HT-29 (cell line): ENCODE measurements at regions not wholly inside any gene's neighbourhood (a gene's known extent, or its start where the extent isn't known, plus 50 kb on each side); places are given as distances from the start of the nearest gene placed in this dataset.
"Not testable (repeated sequence)": the region's sequence is repeated elsewhere in the genome, so short reads cannot be mapped to it uniquely, and the experiment has no call there.

Experiments used
- DNase-seq: peaks from one replicate; pipeline ENCODE4 v3.0.0-alpha.2; 2015; ENCODE audit warnings: low spot score

GRCh38 chr10:10755490-10755889 is 262.2 kb upstream of the CELF2 start:
- DNase-seq = no peak

GRCh38 chr10:10758306-10758705 is 259.4 kb upstream of the CELF2 start:
- DNase-seq = no peak

DNA sequence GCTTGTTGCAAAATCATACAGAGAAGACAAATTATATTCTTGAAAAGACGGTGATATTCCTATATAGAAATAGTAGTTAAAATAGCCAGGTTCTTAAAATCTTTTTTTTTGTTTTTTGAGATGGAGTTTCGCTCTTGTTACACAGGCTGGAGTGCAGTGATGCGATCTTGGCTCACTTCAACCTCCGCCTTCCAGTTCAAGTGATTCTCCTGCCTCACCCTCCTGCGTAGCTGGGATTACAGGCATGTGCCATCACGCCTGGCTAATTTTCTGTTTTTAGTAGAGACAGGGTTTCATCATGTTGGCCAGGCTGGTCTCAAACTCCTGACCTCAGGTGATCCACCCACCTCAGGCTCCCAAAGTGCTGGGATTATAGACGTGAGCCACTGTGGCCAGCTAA is 257.9 kb upstream of the CELF2 start:
- DNase-seq = not testable (repeated sequence)

- no peak for DNase-seq
These were observed 252.7 kb upstream of the CELF2 start for GRCh38 chr10:10765017-10765416.

DNA sequence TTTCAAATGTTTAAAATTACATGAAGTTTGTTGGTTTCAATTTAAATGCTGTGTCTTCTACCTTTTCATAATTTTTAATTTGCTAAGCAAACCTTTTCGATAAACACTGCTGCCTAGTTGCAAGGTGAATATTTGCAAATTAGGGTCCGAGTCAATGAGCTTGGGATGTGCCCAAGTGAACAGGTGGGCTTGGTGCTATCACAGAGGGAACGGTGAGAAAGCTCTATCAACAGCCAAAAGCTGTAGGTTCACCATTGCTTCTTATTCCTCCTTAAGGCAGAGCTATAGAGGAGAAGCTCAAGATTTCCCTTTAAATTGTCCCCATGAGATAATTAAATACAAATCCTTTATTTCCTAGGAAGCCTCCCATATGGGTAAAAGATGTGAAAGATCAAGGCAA is 245.3 kb upstream of the CELF2 start:
- no peak for DNase-seq

- DNase-seq = no peak
These were observed 244.7 kb upstream of the CELF2 start for GRCh38 chr10:10772874-10773508.

DNA sequence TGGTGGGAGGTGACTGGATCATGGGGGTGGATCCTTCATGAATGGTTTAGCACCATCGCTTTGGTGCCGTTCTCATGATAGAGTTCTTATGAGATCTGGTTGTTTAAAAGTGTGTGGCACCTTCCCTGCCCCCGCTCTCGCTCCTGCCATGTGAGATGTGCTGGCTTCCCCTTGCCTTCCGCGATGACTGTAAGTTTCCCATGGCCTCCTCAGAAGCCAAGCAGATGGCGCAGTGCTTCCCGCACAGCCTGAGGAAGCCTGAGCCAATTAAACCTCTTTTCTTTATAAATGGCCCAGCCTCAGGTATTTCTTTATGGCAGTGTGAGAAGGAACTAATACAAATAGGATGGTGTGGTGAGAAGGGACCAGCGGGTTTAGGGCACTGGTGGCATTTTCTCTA is 243.3 kb upstream of the CELF2 start:
- no peak for DNase-seq

GRCh38 chr10:10776363-10776762 is 241.3 kb upstream of the CELF2 start:
- DNase-seq = no peak

GRCh38 chr10:10777279-10777678 is 240.4 kb upstream of the CELF2 start:
- no peak for DNase-seq

GRCh38 chr10:10777723-10778122 is 239.9 kb upstream of the CELF2 start:
- DNase-seq = no peak

GRCh38 chr10:10778959-10779358 is 238.7 kb upstream of the CELF2 start:
- no peak for DNase-seq

GRCh38 chr10:10779511-10779910 is 238.2 kb upstream of the CELF2 start:
- DNase-seq = no peak

- DNase-seq = no peak
These were observed 236.9 kb upstream of the CELF2 start for GRCh38 chr10:10780746-10781145.

DNA sequence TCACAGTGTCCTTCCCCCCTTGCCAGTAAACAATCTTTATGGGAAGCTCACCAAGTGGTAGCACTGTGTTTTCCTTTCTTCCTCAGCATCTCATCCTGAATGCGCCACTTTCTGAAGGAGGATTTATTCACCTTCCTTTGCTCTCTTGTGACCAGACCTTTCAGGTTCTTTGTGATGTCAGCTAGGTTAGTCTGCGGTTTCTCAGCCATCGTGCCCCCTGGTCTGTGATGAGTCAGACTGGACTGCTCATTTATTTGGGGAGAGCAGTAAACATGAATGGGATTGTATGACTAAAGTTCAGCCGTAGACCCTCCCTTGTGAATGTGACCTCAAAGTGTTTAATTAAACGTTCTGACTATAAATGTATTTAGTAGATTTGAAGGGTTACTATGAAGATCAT is 235.1 kb upstream of the CELF2 start:
- DNase-seq = no peak

- DNase-seq = no peak
These were observed 232.0 kb upstream of the CELF2 start for GRCh38 chr10:10785627-10786026.

DNA sequence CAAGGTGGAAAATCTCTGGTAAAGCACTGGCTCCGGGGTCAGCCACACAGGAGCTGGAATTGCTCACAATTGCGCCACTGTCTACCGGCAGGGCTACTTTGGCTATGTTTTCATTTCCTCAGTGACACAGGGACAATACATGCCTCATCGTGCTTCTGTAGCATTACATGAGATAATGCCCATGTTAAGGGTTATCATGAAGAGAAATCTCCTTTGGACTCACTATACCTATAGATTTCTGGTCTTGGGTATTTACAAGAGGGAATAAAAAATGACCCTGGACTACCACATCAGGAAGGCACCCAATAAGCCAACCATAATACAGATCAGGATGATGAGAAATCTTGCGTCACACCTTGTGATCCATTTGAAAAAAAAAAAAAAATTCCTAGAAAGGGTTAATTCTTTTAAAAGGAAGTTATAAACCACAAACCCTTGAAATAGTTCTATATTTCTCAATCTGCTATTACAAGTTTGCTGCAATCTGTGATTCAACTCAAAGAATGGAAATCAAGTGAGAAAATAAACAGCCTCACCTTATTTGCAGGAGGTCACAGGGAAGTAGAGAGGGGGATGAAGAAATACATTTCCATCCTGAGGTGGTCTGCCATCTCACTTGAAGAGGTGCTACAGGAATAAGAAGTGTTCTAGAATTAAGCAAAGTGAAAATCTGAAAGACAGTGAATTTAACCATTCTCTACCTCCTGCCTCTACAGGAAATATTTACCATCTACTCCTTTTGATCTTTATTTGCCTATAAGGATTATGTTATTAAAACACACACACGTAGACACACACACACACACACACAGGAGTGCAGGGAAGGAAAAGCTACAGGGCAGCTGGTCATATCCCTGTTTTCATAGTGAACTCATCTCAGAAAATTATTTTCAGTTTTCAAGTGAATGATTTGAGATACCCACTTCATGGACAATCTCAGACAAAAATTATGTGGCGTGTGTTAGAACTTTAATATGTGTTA is 231.3 kb upstream of the CELF2 start:
- DNase-seq = no peak

GRCh38 chr10:10787586-10787985 is 230.1 kb upstream of the CELF2 start:
- no peak for DNase-seq

- no peak for DNase-seq
These were observed 228.9 kb upstream of the CELF2 start for GRCh38 chr10:10788761-10789160.

GRCh38 chr10:10791869-10792268 is 225.8 kb upstream of the CELF2 start:
- DNase-seq = no peak

GRCh38 chr10:10792681-10793080 is 225.0 kb upstream of the CELF2 start:
- DNase-seq = no peak

DNA sequence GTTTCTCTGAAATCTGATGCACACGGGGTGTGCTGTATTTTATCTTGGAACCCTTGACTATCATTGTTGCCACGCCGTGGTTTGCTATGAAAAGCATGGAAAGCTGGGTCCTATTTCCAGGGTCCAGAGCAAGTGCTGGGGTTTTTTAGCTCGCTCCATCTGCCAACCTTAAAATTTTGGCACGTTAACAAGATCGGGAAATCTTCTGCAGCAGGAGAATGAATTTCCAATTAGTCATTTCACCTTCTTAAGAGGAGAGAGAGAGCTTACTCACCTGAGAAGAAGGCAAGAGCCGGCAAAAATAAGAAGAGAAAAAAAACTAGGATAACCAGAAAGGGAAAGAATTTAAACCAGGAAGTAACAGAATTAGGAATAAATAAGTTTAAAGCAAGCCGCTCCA is 223.6 kb upstream of the CELF2 start:
- no peak for DNase-seq

- no peak for DNase-seq
These were observed 222.9 kb upstream of the CELF2 start for GRCh38 chr10:10794791-10795191.
